ENCODE measurements at regions not wholly inside any gene's neighbourhood (a gene's known extent, or its start where the extent isn't known, plus 50 kb on each side); places are given as distances from the start of the nearest gene placed in this dataset.

- TF ChIP-seq CTCF (conservative IDR thresholded peaks at IDR 0.05; ENCODE audit: low read depth, low read length), result no peak
- no peak for TF ChIP-seq POLR2A (IDR thresholded peaks at IDR 0.05; ENCODE audit: low read depth, low read length)
- no peak for TF ChIP-seq SMC3 (IDR thresholded peaks at IDR 0.05; ENCODE audit: low read depth, low read length)
- no peak for TF ChIP-seq RFX5 (IDR thresholded peaks at IDR 0.05; ENCODE audit: low read depth, low read length)
- TF ChIP-seq MXI1 (IDR thresholded peaks at IDR 0.05; ENCODE audit: borderline replicate concordance, low read depth, low read length), result no peak
Observed at GRCh38 chr9:107779731-107780130, 290.2 kb upstream of the KLF4 start.
